LNCaP clone FGC (cell line): ENCODE measurements at regions not wholly inside any gene's neighbourhood (a gene's known extent, or its start where the extent isn't known, plus 50 kb on each side); places are given as distances from the start of the nearest gene placed in this dataset.

Source experiments
- DNase-seq: peaks from one replicate; pipeline ENCODE4 v3.0.0-alpha.2; 2011; ENCODE audit warnings: low read depth
- H3K4me3 ChIP-seq: 2 replicates; pipeline ENCODE4 v1.5.1; 2011; ENCODE audit warnings: mild to moderate bottlenecking, low read depth, low read length, control low read depth
- TF ChIP-seq, protein P1 (sequence below): IDR thresholded peaks from 2 replicates; pipeline ENCODE4 v1.5.1; 2012; ENCODE audit warnings: mild to moderate bottlenecking; ENCODE audit not compliant: control insufficient read depth, insufficient read depth; ENCODE audit errors: extremely low read depth

DNA sequence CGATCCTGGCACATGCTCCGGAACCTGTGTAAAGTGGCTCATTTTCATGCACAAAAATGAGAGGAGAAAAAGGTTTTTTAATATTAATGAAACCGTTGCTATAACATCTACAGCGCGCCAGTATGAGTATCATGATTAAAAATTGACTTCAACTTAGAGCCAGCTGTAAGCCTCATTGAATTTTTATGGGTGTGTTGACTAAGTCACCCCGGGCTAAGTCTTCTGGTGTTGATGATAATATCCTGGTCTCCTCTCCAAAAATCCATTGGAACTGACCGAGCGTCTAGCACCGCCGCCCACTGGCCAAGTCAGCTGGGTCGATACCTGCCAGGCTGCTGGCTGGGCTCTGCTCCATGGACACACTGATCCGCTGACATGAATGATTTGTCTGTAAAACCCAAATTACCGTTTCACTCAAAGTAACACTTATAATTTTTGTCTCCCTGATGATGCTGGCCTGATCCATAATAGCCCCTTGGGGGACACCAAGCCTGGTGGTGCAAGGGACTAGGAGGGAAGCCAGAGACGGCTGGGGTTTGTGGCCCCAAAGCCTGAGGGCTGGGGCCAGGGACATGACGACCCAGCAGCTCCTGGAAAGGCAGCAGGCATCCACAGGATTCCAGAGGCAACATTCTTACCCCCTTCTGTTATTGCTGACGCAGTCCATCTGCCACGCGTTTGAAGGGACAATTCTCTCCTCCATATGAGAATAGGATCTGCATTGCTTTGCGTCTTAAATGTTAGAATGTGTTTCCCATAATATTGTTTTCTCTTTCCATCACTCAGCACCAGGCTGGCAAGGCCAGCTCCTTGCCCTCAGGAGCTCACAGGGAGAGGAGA, 131.0 kb upstream of the PPP2R2D start:
- no peak for DNase-seq
- H3K4me3 ChIP-seq: no peak overlapping the region
- TF ChIP-seq, protein P1, sequence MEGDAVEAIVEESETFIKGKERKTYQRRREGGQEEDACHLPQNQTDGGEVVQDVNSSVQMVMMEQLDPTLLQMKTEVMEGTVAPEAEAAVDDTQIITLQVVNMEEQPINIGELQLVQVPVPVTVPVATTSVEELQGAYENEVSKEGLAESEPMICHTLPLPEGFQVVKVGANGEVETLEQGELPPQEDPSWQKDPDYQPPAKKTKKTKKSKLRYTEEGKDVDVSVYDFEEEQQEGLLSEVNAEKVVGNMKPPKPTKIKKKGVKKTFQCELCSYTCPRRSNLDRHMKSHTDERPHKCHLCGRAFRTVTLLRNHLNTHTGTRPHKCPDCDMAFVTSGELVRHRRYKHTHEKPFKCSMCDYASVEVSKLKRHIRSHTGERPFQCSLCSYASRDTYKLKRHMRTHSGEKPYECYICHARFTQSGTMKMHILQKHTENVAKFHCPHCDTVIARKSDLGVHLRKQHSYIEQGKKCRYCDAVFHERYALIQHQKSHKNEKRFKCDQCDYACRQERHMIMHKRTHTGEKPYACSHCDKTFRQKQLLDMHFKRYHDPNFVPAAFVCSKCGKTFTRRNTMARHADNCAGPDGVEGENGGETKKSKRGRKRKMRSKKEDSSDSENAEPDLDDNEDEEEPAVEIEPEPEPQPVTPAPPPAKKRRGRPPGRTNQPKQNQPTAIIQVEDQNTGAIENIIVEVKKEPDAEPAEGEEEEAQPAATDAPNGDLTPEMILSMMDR: no peak

DNA sequence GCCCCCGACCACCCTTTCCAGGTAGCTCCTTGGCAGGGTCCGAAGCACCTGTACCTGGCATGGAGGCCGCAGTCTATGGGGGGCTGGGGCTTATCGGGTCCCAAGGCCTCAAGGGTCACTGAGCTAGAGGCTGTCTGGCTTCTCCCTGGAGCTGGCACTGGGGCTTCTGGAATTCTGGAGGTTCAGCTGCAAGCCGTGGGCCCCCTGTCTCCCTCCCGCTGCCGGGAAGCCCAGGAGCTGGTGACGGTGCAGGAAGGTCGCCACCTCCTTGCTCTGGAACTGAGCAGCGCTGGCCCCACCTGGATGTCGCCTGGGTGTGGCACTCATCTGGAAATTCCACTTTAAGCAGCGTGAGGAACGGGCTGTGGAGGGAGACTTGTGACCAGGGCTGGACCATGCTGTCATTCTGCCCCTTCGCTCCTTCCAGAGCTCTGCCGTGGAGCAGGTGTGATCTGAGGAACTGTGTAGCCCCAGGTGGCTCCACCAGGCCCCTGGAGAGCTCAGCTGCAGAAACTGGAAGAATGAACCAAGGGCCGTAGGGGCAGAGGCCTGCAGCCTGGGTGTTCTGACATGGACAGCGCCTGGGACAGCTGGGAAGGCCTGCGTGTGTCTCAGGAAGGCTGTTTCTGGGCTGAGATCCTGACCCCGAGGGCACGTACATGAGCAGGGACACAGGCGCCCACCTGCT, 129.7 kb upstream of the PPP2R2D start:
- H3K4me3 ChIP-seq: no peak overlapping the region
- TF ChIP-seq, protein P1: no peak
- no peak for DNase-seq

DNA sequence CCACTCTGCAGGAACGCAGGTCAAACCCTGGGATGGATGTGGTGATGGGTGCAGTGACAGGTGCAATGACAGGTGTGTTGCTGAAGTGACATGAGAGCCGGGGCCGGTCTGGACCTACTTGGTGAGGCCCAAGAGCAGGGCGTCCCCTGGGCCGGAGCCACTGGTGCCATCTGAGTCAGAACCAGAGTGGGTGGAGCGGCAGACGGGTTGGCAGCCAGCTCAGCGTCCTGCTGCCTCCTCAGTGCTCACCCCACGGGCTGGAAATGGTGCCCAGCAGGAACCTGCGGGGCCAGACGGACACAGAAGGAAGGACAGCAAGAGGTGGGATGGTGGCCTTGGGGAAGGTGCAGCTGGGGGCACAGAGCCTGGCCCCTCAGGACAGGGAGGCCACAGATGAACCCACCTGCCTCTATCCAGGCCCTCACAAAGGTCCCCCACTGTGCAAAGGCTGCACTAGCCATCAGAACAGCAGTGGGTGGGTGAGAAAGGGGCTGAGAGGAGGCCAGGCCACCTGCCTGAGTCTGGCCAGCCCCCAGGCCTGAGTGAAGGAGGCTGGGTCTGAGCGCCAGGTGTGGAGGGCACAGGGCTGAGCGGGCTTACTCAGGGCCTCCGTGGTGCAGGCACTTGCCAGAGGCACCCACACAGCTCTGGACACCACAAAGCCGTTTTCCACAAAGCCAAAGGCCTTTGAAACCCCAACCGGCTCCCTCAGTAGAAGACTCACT, 129.0 kb upstream of the PPP2R2D start:
- DNase-seq: no peak
- TF ChIP-seq, protein P1: no peak
- no peak overlapping the region for H3K4me3 ChIP-seq

DNA sequence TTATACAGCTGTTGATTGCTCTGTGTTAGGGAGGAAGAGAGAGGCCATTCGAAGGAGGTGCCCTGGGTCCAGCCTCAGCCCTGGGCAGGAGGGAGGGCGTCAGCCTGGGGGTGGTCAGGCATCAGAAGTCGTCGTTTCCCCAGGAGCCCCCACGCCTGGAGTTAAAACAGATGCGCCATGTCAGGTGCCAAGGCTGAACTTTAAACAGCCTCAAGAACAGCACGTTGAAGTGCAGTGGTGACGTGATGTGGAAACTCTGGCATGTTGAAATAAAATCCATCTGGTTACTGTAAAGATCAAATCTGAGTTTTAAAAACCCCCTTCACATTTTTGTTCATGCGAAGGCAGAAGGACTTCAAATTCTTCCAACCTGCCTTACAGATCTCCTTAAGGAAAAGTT, 128.4 kb upstream of the PPP2R2D start:
- TF ChIP-seq, protein P1: no peak
- DNase-seq: no peak

DNA sequence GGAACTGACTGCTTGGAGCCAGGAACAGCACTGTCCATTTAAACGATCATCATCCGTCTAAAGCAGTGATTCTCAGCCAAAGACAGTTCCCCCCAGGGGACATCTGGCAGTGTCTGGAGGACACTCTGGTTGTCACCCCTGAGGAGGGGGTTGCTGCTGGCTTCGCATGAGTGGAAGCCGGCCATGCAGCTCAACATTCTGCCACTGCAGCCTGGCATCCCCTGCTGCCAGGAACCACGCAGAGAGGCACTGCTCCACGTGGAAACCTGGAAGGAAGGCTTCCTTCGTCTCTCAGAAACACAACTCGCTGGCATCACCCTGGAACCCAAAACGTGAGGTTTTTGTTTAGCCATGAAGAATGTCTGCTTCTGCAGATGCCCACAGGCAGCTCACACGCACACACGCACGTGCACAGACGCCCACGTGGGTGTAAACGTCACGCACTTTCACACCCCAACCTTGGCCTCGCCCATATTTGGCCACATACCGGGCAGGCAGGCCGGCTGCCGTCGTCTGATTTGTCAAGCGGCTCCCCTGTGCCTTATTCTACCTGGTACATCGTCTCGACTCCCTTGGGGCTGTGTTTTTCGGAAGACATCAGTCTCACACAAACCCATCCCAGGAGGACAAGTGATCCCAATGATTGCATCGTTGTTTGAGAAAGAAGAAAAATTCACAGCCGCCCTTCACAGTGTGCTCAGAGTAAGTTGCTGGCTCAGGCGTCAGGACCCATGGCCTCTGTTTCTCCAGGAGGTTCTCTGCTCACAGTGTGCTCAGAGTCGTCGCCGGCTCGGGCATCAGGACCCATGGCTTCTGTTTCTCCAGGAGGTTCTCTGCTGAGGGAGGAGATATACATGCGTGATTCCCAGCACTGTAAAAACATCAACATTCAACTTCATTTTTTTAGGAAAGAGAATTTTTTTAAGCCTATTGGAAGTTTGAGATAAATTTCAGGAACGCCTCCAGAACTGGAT, 127.2 kb upstream of the PPP2R2D start:
- no peak for DNase-seq
- no peak overlapping the region for H3K4me3 ChIP-seq
- TF ChIP-seq, protein P1: no peak

More for the DNA sequence above, 128.4 kb upstream of the PPP2R2D start:
- no peak overlapping the region for H3K4me3 ChIP-seq

DNA sequence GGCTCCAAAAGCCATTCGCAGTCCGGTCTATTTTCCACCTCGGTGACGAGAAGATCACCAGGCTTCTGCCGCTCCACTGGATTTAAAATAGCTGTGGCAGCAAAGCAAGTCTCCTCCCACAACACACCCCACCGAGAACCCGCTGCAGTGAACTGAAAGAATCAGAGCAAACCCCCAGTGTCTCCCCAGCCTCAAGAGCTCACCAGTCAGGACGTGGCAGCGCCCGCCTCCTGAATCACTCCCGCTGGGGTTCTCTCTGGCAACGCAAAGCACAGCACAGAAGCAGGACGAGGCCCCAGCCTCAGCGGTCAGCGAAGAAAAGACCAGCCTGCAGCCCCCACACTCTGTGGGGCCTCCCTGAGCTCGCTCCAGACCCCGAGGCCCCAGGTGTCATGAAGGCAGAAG, 126.1 kb upstream of the PPP2R2D start:
- no peak for DNase-seq
- no peak overlapping the region for H3K4me3 ChIP-seq
- TF ChIP-seq, protein P1: no peak
